Hematopoietic multipotent progenitor cell treated with erythropoietin and hydrocortisone succinate and interleukin-3 and kit ligand, for 4 days (in vitro differentiated cells): ENCODE measurements at regions not wholly inside any gene's neighbourhood (a gene's known extent, or its start where the extent isn't known, plus 50 kb on each side); places are given as distances from the start of the nearest gene placed in this dataset.

ENCODE experiments used
- DNase-seq: peaks from one replicate; pipeline ENCODE4 v3.0.0-alpha.2; 2015

- DNase-seq: no peak
Measured at GRCh38 chr9:19732441-19732951, 56.3 kb downstream of the SLC24A2 start.

DNA sequence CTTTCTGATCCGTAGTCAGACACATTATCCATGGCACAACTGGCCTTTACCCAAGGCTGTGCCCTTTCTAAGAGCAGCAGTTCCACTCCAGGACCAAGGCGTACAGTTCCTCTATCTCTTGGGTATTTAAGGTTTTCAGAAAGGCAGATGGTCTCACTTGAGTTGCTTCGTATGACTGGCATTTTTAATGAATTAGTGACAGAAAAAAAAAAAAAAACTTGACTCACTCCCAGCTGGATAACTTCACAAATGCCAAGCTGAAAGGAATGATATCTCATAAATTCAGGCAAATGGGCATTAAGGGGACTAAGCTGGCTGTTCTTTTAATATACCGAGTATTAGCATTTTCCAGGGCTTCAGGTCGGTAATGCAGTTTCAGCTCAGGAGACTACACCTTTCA is 60.7 kb downstream of the SLC24A2 start:
- no peak for DNase-seq

DNA sequence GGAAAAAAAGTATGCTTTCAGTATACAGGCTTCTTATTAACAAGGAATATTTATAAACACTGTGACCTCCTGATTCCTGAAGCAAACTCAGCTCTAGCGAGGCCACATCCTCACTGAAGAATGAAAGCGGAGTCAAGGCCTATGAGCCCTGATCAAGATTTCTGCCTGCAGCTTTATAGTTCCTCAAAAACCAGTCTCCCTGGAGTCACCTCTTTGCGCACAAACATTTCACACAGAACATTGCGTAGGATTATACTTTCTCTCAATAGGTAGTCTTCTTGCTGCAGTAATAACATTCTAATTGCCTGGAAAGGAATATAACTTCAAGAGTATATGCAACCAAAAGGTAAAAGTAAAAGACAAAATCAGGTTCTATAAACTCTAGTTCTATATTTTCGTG is 62.9 kb downstream of the SLC24A2 start:
- DNase-seq: no peak

- peak; percentile 15 for DNase-seq
Measured at GRCh38 chr9:19720377-19720776, 68.5 kb downstream of the SLC24A2 start.

GRCh38 chr9:19703702-19704101 is 85.1 kb downstream of the SLC24A2 start:
- DNase-seq: no peak

- no peak for DNase-seq
Measured at GRCh38 chr9:19701991-19702390, 86.8 kb downstream of the SLC24A2 start.

GRCh38 chr9:19701274-19701673 is 87.6 kb downstream of the SLC24A2 start:
- DNase-seq: no peak

DNA sequence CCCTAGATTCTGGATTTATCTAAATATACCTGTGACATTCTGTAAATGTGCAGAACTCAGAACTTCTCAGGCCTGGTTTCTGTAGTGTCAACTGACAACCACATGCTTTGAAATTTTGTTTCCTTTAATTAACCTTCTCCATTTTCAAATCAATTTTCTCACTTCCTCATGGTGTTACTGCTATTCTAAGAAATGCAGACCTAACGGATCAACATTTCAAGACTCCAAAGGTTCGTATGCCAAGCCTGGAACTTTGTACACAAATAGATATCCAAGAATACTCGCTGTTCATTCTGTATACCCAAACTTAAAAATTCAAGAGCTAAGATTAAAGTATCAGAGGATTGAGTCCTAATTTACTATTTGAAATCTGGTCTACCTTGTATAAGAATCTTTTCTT is 88.1 kb downstream of the SLC24A2 start:
- no peak for DNase-seq

DNA sequence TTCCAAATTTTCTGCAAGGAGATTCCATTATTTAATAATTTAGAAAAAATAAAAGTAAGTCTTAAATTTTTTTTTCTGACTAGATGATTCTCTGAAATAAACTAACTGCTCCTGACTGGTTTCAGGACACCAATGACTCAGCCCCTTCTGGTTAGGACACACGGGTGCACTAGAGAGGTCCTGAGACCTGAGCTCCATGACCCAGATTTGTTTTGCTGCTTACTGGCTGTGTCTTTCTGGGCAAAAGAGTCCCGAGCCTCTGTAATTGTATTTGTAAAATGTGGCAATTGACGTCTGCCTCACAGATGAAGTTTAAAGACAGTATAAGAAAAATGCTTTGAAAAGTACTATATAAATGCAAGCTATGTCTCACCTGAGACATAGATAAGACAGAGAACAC is 89.1 kb downstream of the SLC24A2 start:
- no peak for DNase-seq

- no peak for DNase-seq
Measured at GRCh38 chr9:19698960-19699359, 89.9 kb downstream of the SLC24A2 start.

GRCh38 chr9:19694601-19695000 is 94.2 kb downstream of the SLC24A2 start:
- DNase-seq: no peak

GRCh38 chr9:19690128-19690527 is 98.7 kb downstream of the SLC24A2 start:
- DNase-seq: no peak

- DNase-seq: peak; percentile 2
Measured at GRCh38 chr9:19689328-19690101, 99.3 kb downstream of the SLC24A2 start.

DNA sequence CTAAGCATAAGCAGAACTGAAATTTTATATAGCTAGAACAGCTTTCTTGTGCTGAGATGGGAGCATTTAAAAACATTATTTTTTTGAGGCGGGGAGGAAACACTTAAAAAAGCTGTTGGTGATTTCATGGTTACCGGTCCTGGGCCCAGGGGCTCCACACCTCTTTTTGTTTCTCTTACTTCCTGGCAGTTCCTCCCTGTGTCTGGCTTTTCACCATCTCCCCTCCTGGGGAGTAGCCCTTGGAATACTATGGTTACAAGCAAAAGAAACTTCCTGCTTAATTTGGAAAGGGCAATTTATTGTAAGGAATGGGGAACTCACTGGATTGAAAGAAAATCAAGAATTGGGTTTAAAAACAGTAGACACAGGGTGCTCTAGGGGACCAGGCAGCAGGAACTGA is 105.1 kb downstream of the SLC24A2 start:
- DNase-seq: no peak

GRCh38 chr9:19682397-19682796 is 106.4 kb downstream of the SLC24A2 start:
- peak; percentile 22 for DNase-seq

GRCh38 chr9:19681846-19682245 is 107.0 kb downstream of the SLC24A2 start:
- DNase-seq: no peak

DNA sequence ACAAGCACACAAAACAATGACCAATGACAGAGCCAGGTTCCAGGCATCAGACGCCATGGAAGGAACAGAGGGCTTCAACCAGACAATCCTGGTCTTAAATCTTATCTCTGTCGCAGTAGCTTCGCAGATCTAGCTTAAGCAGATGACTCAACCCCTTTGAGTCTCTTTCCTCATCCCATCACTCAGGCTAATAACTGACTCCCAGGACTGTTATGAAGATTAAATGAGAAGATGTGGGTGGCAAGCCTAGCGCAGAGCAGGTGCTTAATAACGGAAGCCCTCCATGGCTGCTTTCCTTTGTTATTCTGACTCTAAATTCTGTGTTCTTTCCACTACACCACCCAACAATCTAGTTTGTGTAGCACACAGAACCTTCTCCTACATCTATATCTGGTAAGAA is 110.9 kb downstream of the SLC24A2 start:
- no peak for DNase-seq

DNA sequence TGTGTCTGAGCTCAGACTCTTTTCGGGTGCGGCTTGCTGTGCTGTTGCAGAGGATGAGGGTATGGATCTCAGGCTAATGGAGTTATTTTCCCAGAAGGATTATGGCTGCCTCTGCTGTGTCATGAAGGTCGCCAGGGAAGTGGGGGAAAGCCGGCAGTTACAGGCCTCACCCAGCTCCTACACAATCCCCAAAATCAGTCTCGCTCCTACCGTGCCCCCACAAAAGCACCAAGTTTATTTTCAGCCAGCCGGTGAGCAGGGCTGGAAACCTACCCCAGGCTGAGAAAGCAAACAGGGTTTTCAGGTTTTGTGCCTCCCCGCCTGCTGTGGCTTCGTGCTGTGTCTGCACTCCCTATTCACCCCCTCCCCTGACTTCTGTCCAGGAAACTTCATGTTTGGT is 113.3 kb downstream of the SLC24A2 start:
- no peak for DNase-seq

GRCh38 chr9:19666575-19666974 is 122.3 kb downstream of the SLC24A2 start:
- DNase-seq: no peak

GRCh38 chr9:19665146-19665863 is 123.5 kb downstream of the SLC24A2 start:
- DNase-seq: no peak

DNA sequence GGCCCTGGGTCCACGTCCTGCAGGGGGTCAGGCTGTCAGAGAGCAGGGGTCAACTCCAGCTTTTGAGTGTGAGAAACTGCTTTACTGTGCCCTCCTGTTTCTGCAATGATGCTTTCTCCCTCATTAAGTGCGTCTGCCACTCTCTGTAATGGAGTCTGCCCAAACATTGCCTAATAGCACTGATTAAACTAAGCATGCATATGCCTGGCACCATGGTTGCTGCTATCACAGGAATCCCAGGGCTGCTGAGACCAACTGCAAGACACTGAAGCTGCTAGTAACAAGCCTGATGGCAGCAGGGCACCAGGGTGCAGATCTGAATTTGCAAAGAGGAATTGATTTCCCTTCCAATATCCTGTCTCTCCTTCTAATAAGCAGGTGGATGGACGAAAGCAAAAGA is 125.3 kb downstream of the SLC24A2 start:
- DNase-seq: no peak

- no peak for DNase-seq
Measured at GRCh38 chr9:19662213-19662612, 126.6 kb downstream of the SLC24A2 start.

- no peak for DNase-seq
Measured at GRCh38 chr9:19660019-19660418, 128.8 kb downstream of the SLC24A2 start.

- DNase-seq: no peak
Measured at GRCh38 chr9:19656704-19657103, 132.1 kb downstream of the SLC24A2 start.
